Skeletal muscle satellite cell (primary cell): ENCODE measurements at regions not wholly inside any gene's neighbourhood (a gene's known extent, or its start where the extent isn't known, plus 50 kb on each side); places are given as distances from the start of the nearest gene placed in this dataset.

ENCODE experiments used
- H3K27me3 ChIP-seq: 2 replicates; pipeline ENCODE4 v1.7.0; 2013; ENCODE audit warnings: low read length; ENCODE audit not compliant: control insufficient read depth, insufficient read depth
- H3K36me3 ChIP-seq: 2 replicates; pipeline ENCODE4 v1.7.0; 2013; ENCODE audit warnings: mild to moderate bottlenecking, control low read depth, low read length; ENCODE audit not compliant: insufficient read depth
- H3K4me1 ChIP-seq: 2 replicates; pipeline ENCODE4 v1.7.0; 2013; ENCODE audit warnings: low read length; ENCODE audit not compliant: control insufficient read depth, insufficient read depth
- H3K4me2 ChIP-seq: 2 replicates; pipeline ENCODE4 v1.7.0; 2013; ENCODE audit warnings: mild to moderate bottlenecking, low read length
- H3K4me3 ChIP-seq: 2 replicates; pipeline ENCODE4 v1.7.0; 2013; ENCODE audit warnings: low read length
- H3K9ac ChIP-seq: 2 replicates; pipeline ENCODE4 v1.7.0; 2013; ENCODE audit warnings: mild to moderate bottlenecking, low read depth, low read length, moderate library complexity
- H3K9me3 ChIP-seq: replicated peaks from 2 replicates; pipeline ENCODE4 v1.7.0; 2013; ENCODE audit warnings: mild to moderate bottlenecking, control low read depth, low read length

- no peak overlapping the region for H3K4me3 ChIP-seq
- no peaks in the 10 kb centered on the region for H3K4me1 ChIP-seq
- no peaks in the 10 kb centered on the region for H3K27me3 ChIP-seq
- H3K9me3 ChIP-seq = no peaks in the 10 kb centered on the region
- no peak overlapping the region for H3K9ac ChIP-seq
- no peak overlapping the region for H3K4me2 ChIP-seq
- no peaks in the 10 kb centered on the region for H3K36me3 ChIP-seq
Observed at GRCh38 chr7:155972247-155972646, 160.0 kb upstream of the SHH start.

GRCh38 chr7:155971180-155971770 is 159.0 kb upstream of the SHH start:
- no peaks in the 10 kb centered on the region for H3K9me3 ChIP-seq
- H3K4me2 ChIP-seq = no peak overlapping the region
- H3K4me3 ChIP-seq = no peak overlapping the region
- no peaks in the 10 kb centered on the region for H3K36me3 ChIP-seq
- H3K27me3 ChIP-seq = no peaks in the 10 kb centered on the region
- H3K4me1 ChIP-seq = no peaks in the 10 kb centered on the region
- no peak overlapping the region for H3K9ac ChIP-seq

GRCh38 chr7:155969192-155969929 is 157.1 kb upstream of the SHH start:
- Histone ChIP-seq H3K4me2 (no peak overlapping the region), H3K9ac (no peak overlapping the region), H3K4me3 (no peak overlapping the region), H3K36me3 (no peaks in the 10 kb centered on the region), H3K27me3 (no peaks in the 10 kb centered on the region), H3K4me1 (no peaks in the 10 kb centered on the region), H3K9me3 (no peaks in the 10 kb centered on the region)

GRCh38 chr7:155965010-155965409 is 152.7 kb upstream of the SHH start:
- no peak overlapping the region for H3K4me2 ChIP-seq
- no peaks in the 10 kb centered on the region for H3K9me3 ChIP-seq
- H3K4me1 ChIP-seq = peaks cover 16% of the 10 kb centered on the region
- no peak overlapping the region for H3K9ac ChIP-seq
- peaks cover 4% of the 10 kb centered on the region for H3K27me3 ChIP-seq
- no peaks in the 10 kb centered on the region for H3K36me3 ChIP-seq
- H3K4me3 ChIP-seq = no peak overlapping the region

- Histone ChIP-seq H3K4me2 (no peak overlapping the region), H3K9me3 (no peaks in the 10 kb centered on the region), H3K4me3 (no peak overlapping the region), H3K36me3 (no peaks in the 10 kb centered on the region), H3K4me1 (peaks cover 16% of the 10 kb centered on the region), H3K9ac (no peak overlapping the region), H3K27me3 (peaks cover 4% of the 10 kb centered on the region)
Observed at GRCh38 chr7:155964543-155964942, 152.3 kb upstream of the SHH start.

- no peaks in the 10 kb centered on the region for H3K36me3 ChIP-seq
- peaks cover 4% of the 10 kb centered on the region for H3K27me3 ChIP-seq
- peaks cover 16% of the 10 kb centered on the region for H3K4me1 ChIP-seq
- no peak overlapping the region for H3K4me3 ChIP-seq
- no peaks in the 10 kb centered on the region for H3K9me3 ChIP-seq
- no peak overlapping the region for H3K9ac ChIP-seq
- no peak overlapping the region for H3K4me2 ChIP-seq
Observed at GRCh38 chr7:155963771-155964195, 151.5 kb upstream of the SHH start.

- no peaks in the 10 kb centered on the region for H3K36me3 ChIP-seq
- H3K9ac ChIP-seq = no peak overlapping the region
- peaks cover 16% of the 10 kb centered on the region for H3K4me1 ChIP-seq
- peaks cover 4% of the 10 kb centered on the region for H3K27me3 ChIP-seq
- no peak overlapping the region for H3K4me3 ChIP-seq
- H3K9me3 ChIP-seq = no peaks in the 10 kb centered on the region
- no peak overlapping the region for H3K4me2 ChIP-seq
Observed at GRCh38 chr7:155963356-155963755, 151.1 kb upstream of the SHH start.

- Histone ChIP-seq H3K4me3 (no peak overlapping the region), H3K36me3 (no peaks in the 10 kb centered on the region), H3K4me2 (peak overlapping the region; percentile 73), H3K9me3 (no peaks in the 10 kb centered on the region), H3K9ac (no peak overlapping the region), H3K4me1 (peaks cover 16% of the 10 kb centered on the region), H3K27me3 (peaks cover 4% of the 10 kb centered on the region)
Observed at GRCh38 chr7:155962968-155963300, 150.7 kb upstream of the SHH start.

- Histone ChIP-seq H3K4me2 (peak overlapping the region; percentile 73), H3K36me3 (no peaks in the 10 kb centered on the region), H3K27me3 (peaks cover 4% of the 10 kb centered on the region), H3K4me3 (peak overlapping the region; percentile 50), H3K4me1 (peaks cover 16% of the 10 kb centered on the region), H3K9me3 (no peaks in the 10 kb centered on the region), H3K9ac (peak overlapping the region; percentile 26)
Observed at GRCh38 chr7:155962191-155962967, 150.1 kb upstream of the SHH start.

GRCh38 chr7:155961241-155962190 is 149.3 kb upstream of the SHH start:
- Histone ChIP-seq H3K4me2 (peak overlapping the region; percentile 73), H3K4me3 (peak overlapping the region; percentile 50), H3K4me1 (peaks cover 16% of the 10 kb centered on the region), H3K9me3 (no peaks in the 10 kb centered on the region), H3K9ac (peak overlapping the region; percentile 26), H3K36me3 (no peaks in the 10 kb centered on the region), H3K27me3 (peaks cover 4% of the 10 kb centered on the region)

- Histone ChIP-seq H3K4me1 (peaks cover 16% of the 10 kb centered on the region), H3K9ac (no peak overlapping the region), H3K4me3 (no peak overlapping the region), H3K4me2 (no peak overlapping the region), H3K9me3 (no peaks in the 10 kb centered on the region), H3K36me3 (no peaks in the 10 kb centered on the region), H3K27me3 (peaks cover 4% of the 10 kb centered on the region)
Observed at GRCh38 chr7:155959894-155960293, 147.6 kb upstream of the SHH start.
